HCT116 (cell line): ENCODE measurements at regions not wholly inside any gene's neighbourhood (a gene's known extent, or its start where the extent isn't known, plus 50 kb on each side); places are given as distances from the start of the nearest gene placed in this dataset.

Source experiments
- ATAC-seq: fragments of 200-7000 bp; cut with Tn5 transposase; 2 replicates; pipeline ENCODE4 v1.9.1; 2020; ENCODE audit warnings: mild to moderate bottlenecking, moderate library complexity
- BruUV-seq: library from RNA; stranded (reverse); fragments of 400-500 nt; replicated peaks from 2 replicates; lab custom pipeline; 2021; lab: Mats Ljungman, UMichigan
- CTCF ChIA-PET: fragments of 300-600 bp; sonication (Branson Sonifier 250); formaldehyde crosslinking; loops from one replicate; lab custom pipeline; 2021; ENCODE audit warnings: antibody characterized with exemption; lab: Charles Lee
- POLR2A ChIA-PET: fragments of 300-600, 350-600 bp; sonication (Branson Sonifier 250); formaldehyde crosslinking; loops from one replicate; lab custom pipeline; 2021; ENCODE audit warnings: antibody characterized with exemption; lab: Charles Lee
- RAD21 ChIA-PET, 2 experiments: fragments of 300-600 bp; sonication (Branson Sonifier 250); formaldehyde crosslinking; loops; one replicate each; lab custom pipeline; 2023; ENCODE audit warnings: low total read pairs in 2 of 2; ENCODE audit not compliant: uncharacterized antibody in 2 of 2, unreplicated experiment in 2 of 2, low non-redundant PET in 1 of 2; lab: Charles Lee
- DNase-seq: peaks from one replicate; pipeline ENCODE4 v3.0.0-alpha.2; 2010; ENCODE audit warnings: low read depth, low spot score
- H2AFZ ChIP-seq: fragments of 200-600 bp; shearing (Covaris generic), sonication (generic); 2 replicates; pipeline ENCODE4 v1.6.1; 2017; ENCODE audit warnings: low read depth, mixed run types, mixed read lengths, antibody characterized with exemption, low read length; ENCODE audit not compliant: poor library complexity, severe bottlenecking
- H3K27ac ChIP-seq: 2 replicates; pipeline ENCODE4 v1.5.1; 2012; ENCODE audit warnings: low read depth, low read length
- H3K27me3 ChIP-seq: fragments of 200-600 bp; sonication (generic); 2 replicates; pipeline ENCODE4 v1.6.1; 2016; ENCODE audit warnings: mixed run types, low read length, mixed read lengths; ENCODE audit not compliant: insufficient read depth
- H3K36me3 ChIP-seq, 2 experiments: fragments of 200-500 bp in 1 of 2; fragments of 200-600 bp in 1 of 2; sonication (Bioruptor generic) in 1 of 2; sonication (generic) in 1 of 2; 2 replicates each; pipeline versions ENCODE4 v1.5.1 to v1.6.1; 2014 to 2016; ENCODE audit warnings: low read length in 2 of 2, inconsistent platforms in 1 of 2, mixed read lengths in 1 of 2, mixed run types in 1 of 2; ENCODE audit not compliant: insufficient read depth in 2 of 2, control insufficient read depth in 1 of 2
- H3K4me1 ChIP-seq, 2 experiments: fragments of 200-600 bp in 1 of 2; sonication (generic) in 1 of 2; 2 replicates each; pipeline versions ENCODE4 v1.5.1 to v1.6.1; 2012 to 2017; ENCODE audit warnings: low read length in 2 of 2, inconsistent platforms in 1 of 2, mild to moderate bottlenecking in 1 of 2, mixed read lengths in 1 of 2, mixed run types in 1 of 2, moderate library complexity in 1 of 2; ENCODE audit not compliant: insufficient read depth in 2 of 2, control insufficient read depth in 1 of 2
- H3K4me2 ChIP-seq: fragments of 200-600 bp; sonication (generic); 2 replicates; pipeline ENCODE4 v1.6.1; 2017; ENCODE audit warnings: mixed run types, low read length, mixed read lengths
- H3K4me3 ChIP-seq, 2 experiments: fragments of 200-600 bp in 1 of 2; sonication (generic) in 1 of 2; replicated peaks in 1 of 2; 2 replicates each; pipeline ENCODE4 v1.5.1; 2011 to 2016; ENCODE audit warnings: low read length in 2 of 2, control low read depth in 1 of 2, low read depth in 1 of 2, mild to moderate bottlenecking in 1 of 2, mixed read lengths in 1 of 2, mixed run types in 1 of 2
- H3K79me2 ChIP-seq: fragments of 200-600 bp; sonication (generic); 2 replicates; pipeline ENCODE4 v1.6.1; 2017; ENCODE audit warnings: mild to moderate bottlenecking, mixed run types, low read length, moderate library complexity, mixed read lengths; ENCODE audit not compliant: insufficient read depth
- H3K9ac ChIP-seq: fragments of 200-600 bp; sonication (generic); 2 replicates; pipeline ENCODE4 v1.6.1; 2016; ENCODE audit warnings: low read length, mixed read lengths
- H3K9me2 ChIP-seq: fragments of 200-600 bp; sonication (generic), shearing (Covaris generic); 2 replicates; pipeline ENCODE4 v1.6.1; 2017; ENCODE audit warnings: mixed run types, mild to moderate bottlenecking, moderate library complexity; ENCODE audit not compliant: insufficient read depth
- H3K9me3 ChIP-seq, 2 experiments: fragments of 200-500 bp in 1 of 2; fragments of 200-600 bp in 1 of 2; sonication (Bioruptor generic) in 1 of 2; sonication (generic) in 1 of 2; 2 replicates each; pipeline ENCODE4 v1.6.1; 2014 to 2017; ENCODE audit warnings: low read length in 2 of 2, mixed read lengths in 2 of 2, inconsistent platforms in 1 of 2, low read depth in 1 of 2, mild to moderate bottlenecking in 1 of 2, mixed run types in 1 of 2, moderate library complexity in 1 of 2; ENCODE audit not compliant: control insufficient read depth in 1 of 2, insufficient read depth in 1 of 2
- H4K20me1 ChIP-seq: fragments of 200-600 bp; sonication (generic), shearing (Covaris generic); 2 replicates; pipeline ENCODE4 v1.6.1; 2017; ENCODE audit warnings: mixed run types, mild to moderate bottlenecking, moderate library complexity; ENCODE audit not compliant: insufficient read depth
- CBX3 ChIP-seq: IDR thresholded peaks from 2 replicates; pipeline ENCODE4 v1.6.1; 2012; ENCODE audit warnings: low read depth
- CEBPB ChIP-seq: IDR thresholded peaks from 2 replicates; pipeline ENCODE4 v1.6.1; 2012; ENCODE audit warnings: low read depth
- EGR1 ChIP-seq: IDR thresholded peaks from 2 replicates; pipeline ENCODE4 v1.6.1; 2012; ENCODE audit warnings: low read depth
- ELF1 ChIP-seq: IDR thresholded peaks from 2 replicates; pipeline ENCODE4 v1.6.1; 2012; ENCODE audit warnings: low read depth, borderline replicate concordance
- EZH2 ChIP-seq: fragments of 200-600 bp; sonication (generic); IDR thresholded peaks from 2 replicates; pipeline ENCODE4 v1.6.1; 2017; ENCODE audit warnings: antibody characterized with exemption, mixed run types
- EZH2phosphoT487 ChIP-seq: fragments of 200-600 bp; IDR thresholded peaks from 2 replicates; pipeline ENCODE4 v1.6.1; 2018; ENCODE audit warnings: antibody characterized with exemption, borderline replicate concordance
- FOSL1 ChIP-seq: IDR thresholded peaks from 2 replicates; pipeline ENCODE4 v1.6.1; 2012; ENCODE audit warnings: low read depth
- POLR2A ChIP-seq: IDR thresholded peaks from 2 replicates; pipeline ENCODE4 v1.7.0; 2011; ENCODE audit warnings: borderline replicate concordance; ENCODE audit not compliant: insufficient read depth, insufficient read length; ENCODE audit errors: extremely low read depth
- POLR2AphosphoS5 ChIP-seq: IDR thresholded peaks from 2 replicates; pipeline ENCODE4 v1.6.1; 2011; ENCODE audit warnings: mild to moderate bottlenecking, low read depth, low read length, moderate library complexity
- RAD21 ChIP-seq: IDR thresholded peaks from 2 replicates; pipeline ENCODE4 v1.6.1; 2012; ENCODE audit warnings: low read depth, mild to moderate bottlenecking
- SIN3A ChIP-seq: IDR thresholded peaks from 2 replicates; pipeline ENCODE4 v1.6.1; 2012; ENCODE audit warnings: low read depth
- SP1 ChIP-seq: IDR thresholded peaks from 2 replicates; pipeline ENCODE4 v1.6.1; 2012; ENCODE audit warnings: low read depth
- SRF ChIP-seq: IDR thresholded peaks from 2 replicates; pipeline ENCODE4 v1.6.1; 2012; ENCODE audit warnings: low read depth
- TCF7L2 ChIP-seq: IDR thresholded peaks from 2 replicates; pipeline ENCODE4 v1.7.0; 2011; ENCODE audit warnings: borderline replicate concordance, inconsistent platforms; ENCODE audit not compliant: insufficient read depth, insufficient read length; ENCODE audit errors: extremely low read depth
- ZNF274 ChIP-seq: fragments of 200-500 bp; sonication (Bioruptor generic); IDR thresholded peaks from 2 replicates; pipeline ENCODE4 v1.6.1; 2014; ENCODE audit warnings: mild to moderate bottlenecking, low read depth, low read length, inconsistent platforms
- intact Hi-C: fragments of 100-400 bp; cut with micrococcal nuclease; formaldehyde crosslinking; loops from 2 replicates; pipeline ENCODE4 v1.10.0; 2022
- TF ChIP-seq, protein P1 (sequence below), 3 experiments: fragments of 200-600 bp in 1 of 3; sonication (generic) in 1 of 3; IDR thresholded peaks in 2 of 3; conservative IDR thresholded peaks in 1 of 3; 2 replicates each; pipeline ENCODE4 v1.5.1; 2012 to 2017; ENCODE audit warnings: low read depth in 2 of 3, low read length in 2 of 3, antibody characterized with exemption in 1 of 3, borderline replicate concordance in 1 of 3, control low read depth in 1 of 3, mild to moderate bottlenecking in 1 of 3, mixed read lengths in 1 of 3, mixed run types in 1 of 3, moderate library complexity in 1 of 3; ENCODE audit not compliant: insufficient read depth in 1 of 3
- TF ChIP-seq, protein P2 (sequence below): IDR thresholded peaks from 2 replicates; pipeline ENCODE4 v1.6.1; 2012; ENCODE audit warnings: low read depth
- TF ChIP-seq, protein P3 (sequence below): IDR thresholded peaks from 2 replicates; pipeline ENCODE4 v1.6.1; 2011; ENCODE audit warnings: mild to moderate bottlenecking, low read length, moderate library complexity; ENCODE audit not compliant: insufficient replicate concordance; ENCODE audit errors: extremely low read depth
- TF ChIP-seq, protein P4 (sequence below): IDR thresholded peaks from 2 replicates; pipeline ENCODE4 v1.6.1; 2012
- TF ChIP-seq, protein P5 (sequence below): IDR thresholded peaks from 2 replicates; pipeline ENCODE4 v1.6.1; 2012

DNA sequence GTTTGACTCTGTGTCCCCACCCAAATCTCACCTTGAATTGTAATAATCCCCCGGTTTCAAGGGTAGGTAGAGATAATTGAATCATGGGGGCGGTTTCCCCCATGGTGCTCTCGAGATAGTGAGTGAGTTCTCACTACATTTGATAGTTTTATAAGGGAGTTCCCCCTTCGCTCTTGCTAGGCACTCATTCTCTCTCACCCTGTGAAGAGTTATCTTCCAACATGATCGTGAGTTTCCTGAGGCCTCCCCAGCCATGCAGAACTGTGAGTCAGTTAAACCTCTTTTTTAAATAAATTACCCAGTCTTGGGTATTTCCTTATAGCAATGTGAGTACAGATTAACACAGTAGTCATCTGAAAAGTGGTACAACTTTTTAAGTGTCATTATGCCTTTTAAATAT, 913.5 kb upstream of the LRRN3 start:
- POLR2A ChIA-PET: no interaction called here
- Histone ChIP-seq H3K36me3 (no peaks in the 10 kb centered on the region), H2AFZ (no peak overlapping the region), H3K4me3 (no peak overlapping the region)
- no peak for DNase-seq
- TF ChIP-seq SRF: no peak
- no peak for TF ChIP-seq ZNF274
- TF ChIP-seq CEBPB: no peak
- TF ChIP-seq CBX3: no peak
- TF ChIP-seq, protein P1, sequence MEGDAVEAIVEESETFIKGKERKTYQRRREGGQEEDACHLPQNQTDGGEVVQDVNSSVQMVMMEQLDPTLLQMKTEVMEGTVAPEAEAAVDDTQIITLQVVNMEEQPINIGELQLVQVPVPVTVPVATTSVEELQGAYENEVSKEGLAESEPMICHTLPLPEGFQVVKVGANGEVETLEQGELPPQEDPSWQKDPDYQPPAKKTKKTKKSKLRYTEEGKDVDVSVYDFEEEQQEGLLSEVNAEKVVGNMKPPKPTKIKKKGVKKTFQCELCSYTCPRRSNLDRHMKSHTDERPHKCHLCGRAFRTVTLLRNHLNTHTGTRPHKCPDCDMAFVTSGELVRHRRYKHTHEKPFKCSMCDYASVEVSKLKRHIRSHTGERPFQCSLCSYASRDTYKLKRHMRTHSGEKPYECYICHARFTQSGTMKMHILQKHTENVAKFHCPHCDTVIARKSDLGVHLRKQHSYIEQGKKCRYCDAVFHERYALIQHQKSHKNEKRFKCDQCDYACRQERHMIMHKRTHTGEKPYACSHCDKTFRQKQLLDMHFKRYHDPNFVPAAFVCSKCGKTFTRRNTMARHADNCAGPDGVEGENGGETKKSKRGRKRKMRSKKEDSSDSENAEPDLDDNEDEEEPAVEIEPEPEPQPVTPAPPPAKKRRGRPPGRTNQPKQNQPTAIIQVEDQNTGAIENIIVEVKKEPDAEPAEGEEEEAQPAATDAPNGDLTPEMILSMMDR (IDR thresholded peaks at IDR 0.05 in 2 of 3, conservative IDR thresholded peaks at IDR 0.05 in 1 of 3; ENCODE audit: borderline replicate concordance in 1 of 3, insufficient read depth in 1 of 3, low read depth in 2 of 3, low read length in 2 of 3): no peak
- no peak for TF ChIP-seq ELF1
- TF ChIP-seq POLR2A: no peak
- TF ChIP-seq EZH2phosphoT487: no peak
- TF ChIP-seq, protein P2, sequence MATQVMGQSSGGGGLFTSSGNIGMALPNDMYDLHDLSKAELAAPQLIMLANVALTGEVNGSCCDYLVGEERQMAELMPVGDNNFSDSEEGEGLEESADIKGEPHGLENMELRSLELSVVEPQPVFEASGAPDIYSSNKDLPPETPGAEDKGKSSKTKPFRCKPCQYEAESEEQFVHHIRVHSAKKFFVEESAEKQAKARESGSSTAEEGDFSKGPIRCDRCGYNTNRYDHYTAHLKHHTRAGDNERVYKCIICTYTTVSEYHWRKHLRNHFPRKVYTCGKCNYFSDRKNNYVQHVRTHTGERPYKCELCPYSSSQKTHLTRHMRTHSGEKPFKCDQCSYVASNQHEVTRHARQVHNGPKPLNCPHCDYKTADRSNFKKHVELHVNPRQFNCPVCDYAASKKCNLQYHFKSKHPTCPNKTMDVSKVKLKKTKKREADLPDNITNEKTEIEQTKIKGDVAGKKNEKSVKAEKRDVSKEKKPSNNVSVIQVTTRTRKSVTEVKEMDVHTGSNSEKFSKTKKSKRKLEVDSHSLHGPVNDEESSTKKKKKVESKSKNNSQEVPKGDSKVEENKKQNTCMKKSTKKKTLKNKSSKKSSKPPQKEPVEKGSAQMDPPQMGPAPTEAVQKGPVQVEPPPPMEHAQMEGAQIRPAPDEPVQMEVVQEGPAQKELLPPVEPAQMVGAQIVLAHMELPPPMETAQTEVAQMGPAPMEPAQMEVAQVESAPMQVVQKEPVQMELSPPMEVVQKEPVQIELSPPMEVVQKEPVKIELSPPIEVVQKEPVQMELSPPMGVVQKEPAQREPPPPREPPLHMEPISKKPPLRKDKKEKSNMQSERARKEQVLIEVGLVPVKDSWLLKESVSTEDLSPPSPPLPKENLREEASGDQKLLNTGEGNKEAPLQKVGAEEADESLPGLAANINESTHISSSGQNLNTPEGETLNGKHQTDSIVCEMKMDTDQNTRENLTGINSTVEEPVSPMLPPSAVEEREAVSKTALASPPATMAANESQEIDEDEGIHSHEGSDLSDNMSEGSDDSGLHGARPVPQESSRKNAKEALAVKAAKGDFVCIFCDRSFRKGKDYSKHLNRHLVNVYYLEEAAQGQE: no peak
- TF ChIP-seq SP1: no peak
- no peak for TF ChIP-seq POLR2AphosphoS5
- no peak for TF ChIP-seq FOSL1
- no peak for TF ChIP-seq RAD21
- TF ChIP-seq EZH2: no peak
- no peak for TF ChIP-seq SIN3A
- TF ChIP-seq, protein P3, sequence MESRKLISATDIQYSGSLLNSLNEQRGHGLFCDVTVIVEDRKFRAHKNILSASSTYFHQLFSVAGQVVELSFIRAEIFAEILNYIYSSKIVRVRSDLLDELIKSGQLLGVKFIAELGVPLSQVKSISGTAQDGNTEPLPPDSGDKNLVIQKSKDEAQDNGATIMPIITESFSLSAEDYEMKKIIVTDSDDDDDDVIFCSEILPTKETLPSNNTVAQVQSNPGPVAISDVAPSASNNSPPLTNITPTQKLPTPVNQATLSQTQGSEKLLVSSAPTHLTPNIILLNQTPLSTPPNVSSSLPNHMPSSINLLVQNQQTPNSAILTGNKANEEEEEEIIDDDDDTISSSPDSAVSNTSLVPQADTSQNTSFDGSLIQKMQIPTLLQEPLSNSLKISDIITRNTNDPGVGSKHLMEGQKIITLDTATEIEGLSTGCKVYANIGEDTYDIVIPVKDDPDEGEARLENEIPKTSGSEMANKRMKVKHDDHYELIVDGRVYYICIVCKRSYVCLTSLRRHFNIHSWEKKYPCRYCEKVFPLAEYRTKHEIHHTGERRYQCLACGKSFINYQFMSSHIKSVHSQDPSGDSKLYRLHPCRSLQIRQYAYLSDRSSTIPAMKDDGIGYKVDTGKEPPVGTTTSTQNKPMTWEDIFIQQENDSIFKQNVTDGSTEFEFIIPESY: no peak
- TF ChIP-seq, protein P4, sequence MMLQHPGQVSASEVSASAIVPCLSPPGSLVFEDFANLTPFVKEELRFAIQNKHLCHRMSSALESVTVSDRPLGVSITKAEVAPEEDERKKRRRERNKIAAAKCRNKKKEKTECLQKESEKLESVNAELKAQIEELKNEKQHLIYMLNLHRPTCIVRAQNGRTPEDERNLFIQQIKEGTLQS: no peak
- no peak for TF ChIP-seq TCF7L2
- TF ChIP-seq EGR1: no peak
- TF ChIP-seq, protein P5, sequence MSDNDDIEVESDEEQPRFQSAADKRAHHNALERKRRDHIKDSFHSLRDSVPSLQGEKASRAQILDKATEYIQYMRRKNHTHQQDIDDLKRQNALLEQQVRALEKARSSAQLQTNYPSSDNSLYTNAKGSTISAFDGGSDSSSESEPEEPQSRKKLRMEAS: no peak
- TF ChIP-seq, all 23 proteins: peak for 0
- Histone ChIP-seq H3K4me1 (no peaks in the 10 kb centered on the region), H3K9ac (no peak overlapping the region), H3K9me3 (no peaks in the 10 kb centered on the region), H3K79me2 (no peaks in the 10 kb centered on the region), H3K9me2 (no peaks in the 10 kb centered on the region), H3K27me3 (no peaks in the 10 kb centered on the region), H3K27ac (no peak overlapping the region), H4K20me1 (no peaks in the 10 kb centered on the region), H3K4me2 (no peak overlapping the region)
- RAD21 ChIA-PET: no interaction called here
- no TSS peak for BruUV-seq
- ATAC-seq: no peak
- intact Hi-C loops: no loop called here
- CTCF ChIA-PET: no interaction called here
